Lower leg skin (tissue), 4 donors: ENCODE measurements at regions not wholly inside any gene's neighbourhood (a gene's known extent, or its start where the extent isn't known, plus 50 kb on each side); places are given as distances from the start of the nearest gene placed in this dataset.

Source experiments
- DNase-seq, 2 donors: peaks; one replicate each; pipeline ENCODE4 v3.0.0-alpha.2; 2019; ENCODE audit warnings: low spot score in 2 of 2
- H3K4me3 ChIP-seq: fragments of 200-600 bp; sonication (generic); 2 replicates; pipeline ENCODE4 v1.5.1; 2017; ENCODE audit warnings: mild to moderate bottlenecking, low read depth; ENCODE audit not compliant: poor library complexity, severe bottlenecking
- CTCF ChIP-seq, 3 donors: fragments of 450-650 bp; IDR thresholded peaks; one replicate each; pipeline ENCODE4 v1.5.1; 2016; ENCODE audit warnings: antibody characterized with exemption in 3 of 3, mild to moderate bottlenecking in 3 of 3, moderate library complexity in 2 of 3
- POLR2A ChIP-seq, 2 donors: fragments of 450-650 bp; IDR thresholded peaks; one replicate each; pipeline ENCODE4 v1.6.1; 2016 to 2017; ENCODE audit warnings: antibody characterized with exemption in 2 of 2, mild to moderate bottlenecking in 1 of 2, moderate library complexity in 1 of 2
- WGBS, 2 donors: methylation state at CpG; one replicate each; pipeline ENCODE4 v1.1.5; 2018; 5-methylcytosine and 5-hydroxymethylcytosine counted together
- intact Hi-C: fragments of 100-400 bp; cut with DNase I; formaldehyde crosslinking; loops from one replicate; pipeline ENCODE4 v1.15.0; 2023; ENCODE audit warnings: low total_unique reads

- H3K4me3 ChIP-seq = no peak overlapping the region
- no peak for DNase-seq
- TF ChIP-seq POLR2A (IDR thresholded peaks at IDR 0.05) = no peak
- TF ChIP-seq CTCF (IDR thresholded peaks at IDR 0.05) = no peak
- WGBS, 2 donors = 92 to 94% methylated on average over 81 to 92 of the region's 92 CpGs
- intact Hi-C loops = no loop called here
Observed at GRCh38 chr20:41998539-41999341, 380.6 kb upstream of the CHD6 start.

GRCh38 chr20:41996951-41997350 is 378.8 kb upstream of the CHD6 start:
- intact Hi-C loops = no loop called here
- no peak overlapping the region for H3K4me3 ChIP-seq
- 62 to 66% methylated on average over 3 of the region's 3 CpGs for WGBS, 2 donors
- no peak for DNase-seq
- TF ChIP-seq POLR2A (IDR thresholded peaks at IDR 0.05) = no peak
- TF ChIP-seq CTCF (IDR thresholded peaks at IDR 0.05) = no peak

GRCh38 chr20:41992481-41992880 is 374.3 kb upstream of the CHD6 start:
- 66 to 75% methylated on average over 4 of the region's 4 CpGs for WGBS, 2 donors
- intact Hi-C loops = no loop called here
- DNase-seq = no peak
- no peak overlapping the region for H3K4me3 ChIP-seq
- TF ChIP-seq POLR2A (IDR thresholded peaks at IDR 0.05) (no peak), CTCF (IDR thresholded peaks at IDR 0.05) (no peak)

GRCh38 chr20:41991412-41991811 is 373.2 kb upstream of the CHD6 start:
- WGBS, 2 donors = 78 to 80% methylated on average over 1 of the region's 1 CpG
- intact Hi-C loops = no loop called here
- TF ChIP-seq POLR2A (IDR thresholded peaks at IDR 0.05) (no peak), CTCF (IDR thresholded peaks at IDR 0.05) (no peak)
- no peak overlapping the region for H3K4me3 ChIP-seq
- no peak for DNase-seq

- no peak for DNase-seq
- H3K4me3 ChIP-seq = no peak overlapping the region
- WGBS, 2 donors = 47 to 48% methylated on average over 10 of the region's 10 CpGs
- intact Hi-C loops = no loop called here
- TF ChIP-seq POLR2A (IDR thresholded peaks at IDR 0.05) = no peak
- TF ChIP-seq CTCF (IDR thresholded peaks at IDR 0.05) = no peak
Observed at GRCh38 chr20:41989935-41990635, 371.9 kb upstream of the CHD6 start.
